NB4 (cell line): ENCODE measurements at regions not wholly inside any gene's neighbourhood (a gene's known extent, or its start where the extent isn't known, plus 50 kb on each side); places are given as distances from the start of the nearest gene placed in this dataset.

Experiments used
- CTCF ChIP-seq: IDR thresholded peaks from one replicate; pipeline ENCODE4 v1.5.1; 2012; ENCODE audit warnings: low read depth, low read length
- MAX ChIP-seq: IDR thresholded peaks from 2 replicates; pipeline ENCODE4 v1.6.1; 2011; ENCODE audit warnings: low read depth, low read length
- POLR2A ChIP-seq: IDR thresholded peaks from 2 replicates; pipeline ENCODE4 v1.6.1; 2011; ENCODE audit warnings: mild to moderate bottlenecking; ENCODE audit not compliant: insufficient read length; ENCODE audit errors: extremely low read depth

- TF ChIP-seq CTCF (no peak), POLR2A (no peak), MAX (no peak)
Observed at GRCh38 chr16:49014277-49015224, 267.1 kb downstream of the CBLN1 start.
